ENCODE measurements at regions not wholly inside any gene's neighbourhood (a gene's known extent, or its start where the extent isn't known, plus 50 kb on each side); places are given as distances from the start of the nearest gene placed in this dataset.

DNA sequence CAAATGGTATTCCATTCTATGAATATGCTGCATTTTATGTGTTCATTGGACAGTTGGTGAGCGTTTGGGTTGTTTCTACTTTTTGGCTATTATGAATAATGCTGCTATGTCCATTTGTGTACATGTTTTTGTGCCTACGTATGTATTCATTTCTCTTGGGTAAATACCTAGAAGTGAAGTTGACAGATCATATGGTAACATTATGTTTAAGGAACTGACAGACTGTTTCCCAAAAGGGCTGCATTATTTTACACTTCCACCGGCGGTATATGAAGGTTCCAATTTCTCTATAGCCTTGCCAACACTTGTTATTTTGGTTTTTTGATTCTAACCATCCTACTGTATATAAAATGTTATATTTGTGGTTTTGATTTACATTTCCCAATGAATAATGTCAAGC lies 703.9 kb upstream of the CDH2 start (continued):
- TF ChIP-seq, protein P1, sequence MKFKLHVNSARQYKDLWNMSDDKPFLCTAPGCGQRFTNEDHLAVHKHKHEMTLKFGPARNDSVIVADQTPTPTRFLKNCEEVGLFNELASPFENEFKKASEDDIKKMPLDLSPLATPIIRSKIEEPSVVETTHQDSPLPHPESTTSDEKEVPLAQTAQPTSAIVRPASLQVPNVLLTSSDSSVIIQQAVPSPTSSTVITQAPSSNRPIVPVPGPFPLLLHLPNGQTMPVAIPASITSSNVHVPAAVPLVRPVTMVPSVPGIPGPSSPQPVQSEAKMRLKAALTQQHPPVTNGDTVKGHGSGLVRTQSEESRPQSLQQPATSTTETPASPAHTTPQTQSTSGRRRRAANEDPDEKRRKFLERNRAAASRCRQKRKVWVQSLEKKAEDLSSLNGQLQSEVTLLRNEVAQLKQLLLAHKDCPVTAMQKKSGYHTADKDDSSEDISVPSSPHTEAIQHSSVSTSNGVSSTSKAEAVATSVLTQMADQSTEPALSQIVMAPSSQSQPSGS (IDR thresholded peaks at IDR 0.05; ENCODE audit: low read length) = no peak
- no peak for TF ChIP-seq TCF12 (IDR thresholded peaks at IDR 0.05; ENCODE audit: low read depth, low read length)

DNA sequence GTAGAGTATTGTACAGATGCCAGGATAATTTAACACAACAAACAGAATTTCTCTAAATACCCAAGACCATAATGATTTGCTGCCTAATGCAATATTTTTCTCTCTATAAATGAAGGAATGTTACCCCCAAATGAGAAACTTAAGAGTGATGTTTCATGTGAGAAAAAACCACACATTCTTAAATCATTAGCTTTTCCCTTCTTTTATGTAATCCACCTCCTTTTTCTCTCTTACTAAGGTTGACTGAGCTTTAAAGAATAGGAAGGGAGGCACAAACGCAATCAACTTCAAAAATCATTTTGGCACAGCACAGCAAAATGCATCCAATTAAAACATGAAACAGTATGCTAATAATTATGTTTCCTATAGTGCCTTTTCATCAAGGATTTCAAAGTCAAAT lies 698.1 kb upstream of the CDH2 start:
- TF ChIP-seq ZBTB33 (IDR thresholded peaks at IDR 0.05) = no peak
- H3K79me2 ChIP-seq (ENCODE audit: control insufficient read depth, insufficient read depth, low read length) = no peaks in the 10 kb centered on the region
- no peak for FAIRE-seq
- DNase-seq (ENCODE audit: low read depth, low spot score) = no peak
- no TSS peak for BruUV-seq (replicated peaks)
- SMC1A ChIA-PET (ENCODE audit: uncharacterized antibody, unreplicated experiment) = no interaction called here
- no peaks in the 10 kb centered on the region for H4K20me1 ChIP-seq (ENCODE audit: control insufficient read depth, insufficient read depth)
- H3K27ac ChIP-seq (ENCODE audit: control insufficient read depth, insufficient read depth) = no peak overlapping the region
- CTCF ChIA-PET = no interaction called here
- ATAC-seq = no peak
- POLR2A ChIA-PET = no interaction called here
- no peak overlapping the region for H3K9ac ChIP-seq (ENCODE audit: control insufficient read depth, insufficient read depth, low read length)
- no peak overlapping the region for H3K4me2 ChIP-seq (ENCODE audit: control insufficient read depth, insufficient read depth)
- 0% methylated on average over 1 of the region's 1 CpG for WGBS (ENCODE audit: insufficient coverage, insufficient replicate concordance, low lambda C conversion rate, missing lambda C conversion rate)
- in situ Hi-C loops (cut with MboI) = no loop called here
- no peaks in the 10 kb centered on the region for H3K27me3 ChIP-seq (replicated peaks in 1 of 2; ENCODE audit: control insufficient read depth in 2 of 2, insufficient read depth in 2 of 2, low read length in 1 of 2)
- no peaks in the 10 kb centered on the region for H3K36me3 ChIP-seq (ENCODE audit: control insufficient read depth in 2 of 2, insufficient read depth in 2 of 2, low read length in 1 of 2)
- H3K9me3 ChIP-seq (replicated peaks; ENCODE audit: control insufficient read depth, insufficient read depth, low read length) = no peaks in the 10 kb centered on the region
- no peaks in the 10 kb centered on the region for H3K4me1 ChIP-seq (ENCODE audit: control insufficient read depth, insufficient read depth, low read length)
- RAD21 ChIA-PET (ENCODE audit: unreplicated experiment) = no interaction called here
- no peak overlapping the region for H3K4me3 ChIP-seq
- intact Hi-C loops (cut with micrococcal nuclease; ENCODE audit: unreplicated experiment) = no loop called here
- no peak overlapping the region for H2AFZ ChIP-seq (ENCODE audit: control insufficient read depth, low read depth, low read length)

DNA sequence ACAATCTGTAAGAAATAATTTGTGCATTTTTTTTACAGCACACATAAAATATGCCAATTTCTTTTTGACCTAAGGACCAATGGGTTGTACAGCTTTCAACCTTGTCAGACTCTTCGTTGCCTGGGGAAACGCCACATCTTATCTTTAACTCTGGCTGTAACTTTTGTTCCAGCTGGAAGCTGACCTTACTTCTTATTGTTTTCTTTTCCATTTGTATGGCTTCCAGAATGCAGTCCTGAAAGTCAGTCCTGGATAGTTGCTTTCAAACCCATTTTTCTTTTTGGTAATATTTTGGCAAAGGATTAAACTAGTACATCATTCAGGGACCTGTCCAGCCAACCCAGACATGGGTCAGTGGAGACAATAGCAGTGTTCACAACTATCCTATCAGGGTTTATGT lies 686.5 kb upstream of the CDH2 start:
- Histone ChIP-seq H3K4me1 (ENCODE audit: control insufficient read depth, insufficient read depth, low read length) (no peaks in the 10 kb centered on the region), H2AFZ (ENCODE audit: control insufficient read depth, low read depth, low read length) (no peak overlapping the region), H3K4me3 (no peak overlapping the region), H3K79me2 (ENCODE audit: control insufficient read depth, insufficient read depth, low read length) (no peaks in the 10 kb centered on the region), H3K9me3 (replicated peaks; ENCODE audit: control insufficient read depth, insufficient read depth, low read length) (no peaks in the 10 kb centered on the region), H3K36me3 (ENCODE audit: control insufficient read depth in 2 of 2, insufficient read depth in 2 of 2, low read length in 1 of 2) (no peaks in the 10 kb centered on the region), H3K9ac (ENCODE audit: control insufficient read depth, insufficient read depth, low read length) (no peak overlapping the region), H3K27me3 (replicated peaks in 1 of 2; ENCODE audit: control insufficient read depth in 2 of 2, insufficient read depth in 2 of 2, low read length in 1 of 2) (no peaks in the 10 kb centered on the region), H3K27ac (ENCODE audit: control insufficient read depth, insufficient read depth) (no peak overlapping the region), H3K4me2 (ENCODE audit: control insufficient read depth, insufficient read depth) (no peak overlapping the region), H4K20me1 (ENCODE audit: control insufficient read depth, insufficient read depth) (no peaks in the 10 kb centered on the region)
- BruUV-seq (replicated peaks) = no TSS peak
- WGBS (ENCODE audit: insufficient coverage, insufficient replicate concordance, low lambda C conversion rate, missing lambda C conversion rate) = 2% methylated on average over 2 of the region's 2 CpGs
- FAIRE-seq (no peak), ATAC-seq (no peak), DNase-seq (ENCODE audit: low read depth, low spot score) (no peak)
- RAD21 ChIA-PET (ENCODE audit: unreplicated experiment) = no interaction called here
- POLR2A ChIA-PET = no interaction called here
- intact Hi-C loops (cut with micrococcal nuclease; ENCODE audit: unreplicated experiment) (no loop called here), in situ Hi-C loops (cut with MboI) (no loop called here)
- SMC1A ChIA-PET (ENCODE audit: uncharacterized antibody, unreplicated experiment) = no interaction called here
- CTCF ChIA-PET = no interaction called here
- TF ChIP-seq STAT1 (conservative IDR thresholded peaks at IDR 0.05) (no peak), ZNF24 (IDR thresholded peaks at IDR 0.05) (no peak), CHD1 (IDR thresholded peaks at IDR 0.05; ENCODE audit: low read depth, low read length) (no peak), POLR2A (IDR thresholded peaks at IDR 0.05; ENCODE audit: low read depth, low read length) (no peak)
- TF ChIP-seq, protein P2, sequence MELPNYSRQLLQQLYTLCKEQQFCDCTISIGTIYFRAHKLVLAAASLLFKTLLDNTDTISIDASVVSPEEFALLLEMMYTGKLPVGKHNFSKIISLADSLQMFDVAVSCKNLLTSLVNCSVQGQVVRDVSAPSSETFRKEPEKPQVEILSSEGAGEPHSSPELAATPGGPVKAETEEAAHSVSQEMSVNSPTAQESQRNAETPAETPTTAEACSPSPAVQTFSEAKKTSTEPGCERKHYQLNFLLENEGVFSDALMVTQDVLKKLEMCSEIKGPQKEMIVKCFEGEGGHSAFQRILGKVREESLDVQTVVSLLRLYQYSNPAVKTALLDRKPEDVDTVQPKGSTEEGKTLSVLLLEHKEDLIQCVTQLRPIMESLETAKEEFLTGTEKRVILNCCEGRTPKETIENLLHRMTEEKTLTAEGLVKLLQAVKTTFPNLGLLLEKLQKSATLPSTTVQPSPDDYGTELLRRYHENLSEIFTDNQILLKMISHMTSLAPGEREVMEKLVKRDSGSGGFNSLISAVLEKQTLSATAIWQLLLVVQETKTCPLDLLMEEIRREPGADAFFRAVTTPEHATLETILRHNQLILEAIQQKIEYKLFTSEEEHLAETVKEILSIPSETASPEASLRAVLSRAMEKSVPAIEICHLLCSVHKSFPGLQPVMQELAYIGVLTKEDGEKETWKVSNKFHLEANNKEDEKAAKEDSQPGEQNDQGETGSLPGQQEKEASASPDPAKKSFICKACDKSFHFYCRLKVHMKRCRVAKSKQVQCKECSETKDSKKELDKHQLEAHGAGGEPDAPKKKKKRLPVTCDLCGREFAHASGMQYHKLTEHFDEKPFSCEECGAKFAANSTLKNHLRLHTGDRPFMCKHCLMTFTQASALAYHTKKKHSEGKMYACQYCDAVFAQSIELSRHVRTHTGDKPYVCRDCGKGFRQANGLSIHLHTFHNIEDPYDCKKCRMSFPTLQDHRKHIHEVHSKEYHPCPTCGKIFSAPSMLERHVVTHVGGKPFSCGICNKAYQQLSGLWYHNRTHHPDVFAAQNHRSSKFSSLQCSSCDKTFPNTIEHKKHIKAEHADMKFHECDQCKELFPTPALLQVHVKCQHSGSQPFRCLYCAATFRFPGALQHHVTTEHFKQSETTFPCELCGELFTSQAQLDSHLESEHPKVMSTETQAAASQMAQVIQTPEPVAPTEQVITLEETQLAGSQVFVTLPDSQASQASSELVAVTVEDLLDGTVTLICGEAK (IDR thresholded peaks at IDR 0.05; ENCODE audit: borderline replicate concordance) = no peak
- TF ChIP-seq, protein P3, sequence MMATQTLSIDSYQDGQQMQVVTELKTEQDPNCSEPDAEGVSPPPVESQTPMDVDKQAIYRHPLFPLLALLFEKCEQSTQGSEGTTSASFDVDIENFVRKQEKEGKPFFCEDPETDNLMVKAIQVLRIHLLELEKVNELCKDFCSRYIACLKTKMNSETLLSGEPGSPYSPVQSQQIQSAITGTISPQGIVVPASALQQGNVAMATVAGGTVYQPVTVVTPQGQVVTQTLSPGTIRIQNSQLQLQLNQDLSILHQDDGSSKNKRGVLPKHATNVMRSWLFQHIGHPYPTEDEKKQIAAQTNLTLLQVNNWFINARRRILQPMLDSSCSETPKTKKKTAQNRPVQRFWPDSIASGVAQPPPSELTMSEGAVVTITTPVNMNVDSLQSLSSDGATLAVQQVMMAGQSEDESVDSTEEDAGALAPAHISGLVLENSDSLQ (IDR thresholded peaks at IDR 0.05) = no peak
